ENCODE measurements at regions not wholly inside any gene's neighbourhood (a gene's known extent, or its start where the extent isn't known, plus 50 kb on each side); places are given as distances from the start of the nearest gene placed in this dataset.

DNA sequence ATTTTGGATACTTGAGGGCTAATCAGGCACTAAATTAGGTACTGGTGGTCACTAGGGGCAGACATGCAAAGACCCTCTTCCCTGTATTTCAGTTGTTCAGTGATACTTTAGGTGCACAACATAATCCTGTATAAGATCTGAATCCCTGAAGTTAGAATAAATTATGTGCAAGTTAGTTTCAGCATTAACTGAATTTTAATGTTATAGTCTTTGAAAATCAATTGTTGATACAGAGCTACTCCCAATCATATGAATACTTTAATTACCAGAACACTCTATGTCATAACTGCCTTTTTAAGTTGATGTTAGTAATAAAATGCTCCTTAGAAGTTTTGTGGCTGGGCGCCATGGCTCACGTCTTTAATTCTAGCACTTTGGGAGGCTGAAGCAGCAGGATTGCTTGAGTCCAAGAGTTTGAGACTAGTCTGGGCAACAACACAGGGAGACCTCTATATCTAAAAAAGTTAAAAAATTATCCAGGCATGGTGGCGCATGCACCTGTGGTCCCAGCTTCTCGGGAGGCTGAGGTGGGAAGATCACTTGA, 87.1 kb upstream of the SKAP2 start:
- ATAC-seq (no peak), DNase-seq (no peak)
- H3K4me1 ChIP-seq = no peaks in the 10 kb centered on the region
- TF ChIP-seq, protein P1, sequence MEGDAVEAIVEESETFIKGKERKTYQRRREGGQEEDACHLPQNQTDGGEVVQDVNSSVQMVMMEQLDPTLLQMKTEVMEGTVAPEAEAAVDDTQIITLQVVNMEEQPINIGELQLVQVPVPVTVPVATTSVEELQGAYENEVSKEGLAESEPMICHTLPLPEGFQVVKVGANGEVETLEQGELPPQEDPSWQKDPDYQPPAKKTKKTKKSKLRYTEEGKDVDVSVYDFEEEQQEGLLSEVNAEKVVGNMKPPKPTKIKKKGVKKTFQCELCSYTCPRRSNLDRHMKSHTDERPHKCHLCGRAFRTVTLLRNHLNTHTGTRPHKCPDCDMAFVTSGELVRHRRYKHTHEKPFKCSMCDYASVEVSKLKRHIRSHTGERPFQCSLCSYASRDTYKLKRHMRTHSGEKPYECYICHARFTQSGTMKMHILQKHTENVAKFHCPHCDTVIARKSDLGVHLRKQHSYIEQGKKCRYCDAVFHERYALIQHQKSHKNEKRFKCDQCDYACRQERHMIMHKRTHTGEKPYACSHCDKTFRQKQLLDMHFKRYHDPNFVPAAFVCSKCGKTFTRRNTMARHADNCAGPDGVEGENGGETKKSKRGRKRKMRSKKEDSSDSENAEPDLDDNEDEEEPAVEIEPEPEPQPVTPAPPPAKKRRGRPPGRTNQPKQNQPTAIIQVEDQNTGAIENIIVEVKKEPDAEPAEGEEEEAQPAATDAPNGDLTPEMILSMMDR (IDR thresholded peaks at IDR 0.05) = no peak
- no peaks in the 10 kb centered on the region for H3K27me3 ChIP-seq (ENCODE audit: insufficient read depth in 3 of 3, low read length in 2 of 3)
- H3K9me3 ChIP-seq = no peaks in the 10 kb centered on the region
- intact Hi-C loops (cut with DNase I) = no loop called here
- H3K27ac ChIP-seq = no peak overlapping the region
- H3K36me3 ChIP-seq (ENCODE audit: insufficient read depth in 1 of 2, low read depth in 1 of 2) = no peaks in the 10 kb centered on the region
- 77 to 85% (median 80%) methylated on average over 4 of the region's 4 CpGs for WGBS, 3 donors
- H3K4me3 ChIP-seq = no peak overlapping the region

DNA sequence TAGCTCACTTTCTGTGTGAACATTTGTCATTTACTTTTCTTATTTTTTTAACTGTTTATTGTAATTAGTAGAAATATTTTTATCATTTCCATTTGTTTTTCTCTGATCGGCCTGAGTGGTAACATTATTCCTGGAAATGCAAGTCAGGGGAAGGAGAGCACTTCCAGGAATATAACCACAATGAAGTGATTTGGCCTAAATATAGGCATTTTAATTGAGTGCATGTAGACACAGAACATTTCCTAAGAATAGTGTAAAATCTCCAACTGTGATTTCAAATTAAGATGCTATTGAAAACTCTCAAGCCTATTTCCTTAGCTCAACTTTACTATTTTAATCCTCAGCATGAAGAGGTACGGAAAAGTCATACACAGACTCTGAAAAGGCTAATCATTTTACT, 86.5 kb upstream of the SKAP2 start:
- WGBS, 3 donors = 73 to 82% (median 74%) methylated on average over 2 of the region's 2 CpGs
- no peak overlapping the region for H3K4me3 ChIP-seq
- H3K27ac ChIP-seq = no peak overlapping the region
- H3K27me3 ChIP-seq (ENCODE audit: insufficient read depth in 3 of 3, low read length in 2 of 3) = no peaks in the 10 kb centered on the region
- TF ChIP-seq, protein P1 (IDR thresholded peaks at IDR 0.05) = no peak
- ATAC-seq (no peak), DNase-seq (no peak)
- H3K36me3 ChIP-seq (ENCODE audit: insufficient read depth in 1 of 2, low read depth in 1 of 2) = no peaks in the 10 kb centered on the region
- H3K4me1 ChIP-seq = no peaks in the 10 kb centered on the region
- intact Hi-C loops (cut with DNase I) = no loop called here
- no peaks in the 10 kb centered on the region for H3K9me3 ChIP-seq

DNA sequence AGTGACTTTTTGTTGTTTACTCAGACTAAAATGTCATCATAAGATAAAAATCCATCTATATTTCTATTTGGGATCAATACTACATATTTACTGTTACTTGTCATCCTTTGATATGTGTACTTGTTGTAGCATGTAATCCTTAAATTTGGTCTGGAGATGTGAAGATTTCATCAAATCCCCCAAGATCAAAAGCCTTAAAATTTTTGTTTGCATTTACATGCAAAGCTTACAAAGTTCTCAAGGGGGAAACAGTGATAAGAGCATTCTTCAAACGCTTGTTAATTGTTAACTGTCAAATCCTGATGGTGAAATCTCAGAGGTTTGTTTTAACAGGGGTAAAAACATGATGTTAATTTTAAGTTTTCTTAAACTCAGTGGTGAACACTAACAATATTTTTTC, 84.9 kb upstream of the SKAP2 start:
- intact Hi-C loops (cut with DNase I) = no loop called here
- TF ChIP-seq, protein P1 (IDR thresholded peaks at IDR 0.05) = no peak
- H3K36me3 ChIP-seq (ENCODE audit: insufficient read depth in 1 of 2, low read depth in 1 of 2) = no peaks in the 10 kb centered on the region
- ATAC-seq (no peak), DNase-seq (no peak)
- no peaks in the 10 kb centered on the region for H3K4me1 ChIP-seq
- no peak overlapping the region for H3K4me3 ChIP-seq
- H3K27ac ChIP-seq = no peak overlapping the region
- H3K9me3 ChIP-seq = no peaks in the 10 kb centered on the region
- WGBS, 3 donors = 17 to 44% (median 33%) methylated on average over 1 of the region's 1 CpG
- H3K27me3 ChIP-seq (ENCODE audit: insufficient read depth in 3 of 3, low read length in 2 of 3) = no peaks in the 10 kb centered on the region

- TF ChIP-seq, protein P1 (IDR thresholded peaks at IDR 0.05) = no peak
- ATAC-seq (no peak), DNase-seq (no peak)
- Histone ChIP-seq H3K27me3 (ENCODE audit: insufficient read depth in 3 of 3, low read length in 2 of 3) (no peaks in the 10 kb centered on the region), H3K4me3 (no peak overlapping the region), H3K9me3 (no peaks in the 10 kb centered on the region), H3K36me3 (ENCODE audit: insufficient read depth in 1 of 2, low read depth in 1 of 2) (no peaks in the 10 kb centered on the region), H3K27ac (no peak overlapping the region), H3K4me1 (no peaks in the 10 kb centered on the region)
- intact Hi-C loops (cut with DNase I) = no loop called here
- WGBS, 3 donors = 43 to 53% (median 53%) methylated on average over 1 of the region's 1 CpG
Observed at GRCh38 chr7:26948617-26949118, 84.3 kb upstream of the SKAP2 start.
